Body of pancreas (tissue), 4 donors: ENCODE measurements at regions not wholly inside any gene's neighbourhood (a gene's known extent, or its start where the extent isn't known, plus 50 kb on each side); places are given as distances from the start of the nearest gene placed in this dataset.

Source experiments
- ATAC-seq: fragments of 150-250 bp; one replicate; pipeline ENCODE4 v1.9.1; 2016
- DNase-seq, 4 donors: peaks; one replicate each; pipeline ENCODE4 v3.0.0-alpha.2; 2019
- H3K27ac ChIP-seq, 4 donors: fragments of 200-600 bp; sonication (generic); 1 replicate in 3 of 4; 2 replicates in 1 of 4; pipeline versions ENCODE4 v1.5.1 to v1.6.1; 2016 to 2019; ENCODE audit warnings: mild to moderate bottlenecking in 1 of 4, mixed read lengths in 1 of 4, moderate library complexity in 1 of 4
- H3K27me3 ChIP-seq, 2 donors: fragments of 200-600 bp; sonication (generic); one replicate each; pipeline ENCODE4 v1.6.0; 2016; ENCODE audit warnings: mild to moderate bottlenecking in 1 of 2
- H3K36me3 ChIP-seq, 2 donors: fragments of 200-600 bp; sonication (generic); replicated peaks in 1 of 2; 2 replicates each; pipeline ENCODE4 v1.5.1; 2016; ENCODE audit warnings: low read depth in 2 of 2; ENCODE audit not compliant: insufficient read depth in 1 of 2
- H3K4me1 ChIP-seq: fragments of 200-600 bp; sonication (generic); one replicate; pipeline ENCODE4 v1.6.0; 2016
- H3K4me3 ChIP-seq, 2 donors: fragments of 200-600 bp; sonication (generic); 1 replicate in 1 of 2; 2 replicates in 1 of 2; pipeline ENCODE4 v1.5.1; 2016 to 2019
- H3K9me3 ChIP-seq, 3 donors: fragments of 200-600 bp; sonication (generic); 1 replicate in 2 of 3; 2 replicates in 1 of 3; pipeline ENCODE4 v1.5.1; 2016
- POLR2A ChIP-seq, 3 donors: fragments of 450-650 bp; IDR thresholded peaks; one replicate each; pipeline ENCODE4 v1.6.1; 2016; ENCODE audit warnings: antibody characterized with exemption in 3 of 3, mild to moderate bottlenecking in 2 of 3
- WGBS, 2 donors: methylation state at CpG; one replicate each; pipeline ENCODE4 v1.1.5; 2017; 5-methylcytosine and 5-hydroxymethylcytosine counted together
- intact Hi-C: fragments of 100-400 bp; cut with DNase I; formaldehyde crosslinking; loops from one replicate; pipeline ENCODE4 v1.15.1; 2023
- TF ChIP-seq, protein P1 (sequence below), 7 experiments: fragments of 450-650 bp in 4 of 7; fragments of 200-600 bp in 3 of 7; sonication (generic) in 3 of 7; IDR thresholded peaks; one replicate each; pipeline ENCODE4 v1.5.1; 2016 to 2019; ENCODE audit warnings: antibody characterized with exemption in 7 of 7

- Histone ChIP-seq H3K27ac (no peak overlapping the region), H3K27me3 (no peaks in the 10 kb centered on the region), H3K4me1 (no peaks in the 10 kb centered on the region), H3K36me3 (no peaks in the 10 kb centered on the region), H3K4me3 (no peak overlapping the region), H3K9me3 (no peaks in the 10 kb centered on the region)
- TF ChIP-seq, protein P1, sequence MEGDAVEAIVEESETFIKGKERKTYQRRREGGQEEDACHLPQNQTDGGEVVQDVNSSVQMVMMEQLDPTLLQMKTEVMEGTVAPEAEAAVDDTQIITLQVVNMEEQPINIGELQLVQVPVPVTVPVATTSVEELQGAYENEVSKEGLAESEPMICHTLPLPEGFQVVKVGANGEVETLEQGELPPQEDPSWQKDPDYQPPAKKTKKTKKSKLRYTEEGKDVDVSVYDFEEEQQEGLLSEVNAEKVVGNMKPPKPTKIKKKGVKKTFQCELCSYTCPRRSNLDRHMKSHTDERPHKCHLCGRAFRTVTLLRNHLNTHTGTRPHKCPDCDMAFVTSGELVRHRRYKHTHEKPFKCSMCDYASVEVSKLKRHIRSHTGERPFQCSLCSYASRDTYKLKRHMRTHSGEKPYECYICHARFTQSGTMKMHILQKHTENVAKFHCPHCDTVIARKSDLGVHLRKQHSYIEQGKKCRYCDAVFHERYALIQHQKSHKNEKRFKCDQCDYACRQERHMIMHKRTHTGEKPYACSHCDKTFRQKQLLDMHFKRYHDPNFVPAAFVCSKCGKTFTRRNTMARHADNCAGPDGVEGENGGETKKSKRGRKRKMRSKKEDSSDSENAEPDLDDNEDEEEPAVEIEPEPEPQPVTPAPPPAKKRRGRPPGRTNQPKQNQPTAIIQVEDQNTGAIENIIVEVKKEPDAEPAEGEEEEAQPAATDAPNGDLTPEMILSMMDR (IDR thresholded peaks at IDR 0.05) = no peak
- TF ChIP-seq POLR2A (IDR thresholded peaks at IDR 0.05) = no peak
- no peak for ATAC-seq
- intact Hi-C loops = no loop called here
- DNase-seq = no peak
These were observed 190.8 kb downstream of the SPATA18 start for GRCh38 chr4:52241916-52242315.

GRCh38 chr4:52243367-52243766 is 192.3 kb downstream of the SPATA18 start:
- TF ChIP-seq, protein P1 (IDR thresholded peaks at IDR 0.05) = no peak
- TF ChIP-seq POLR2A (IDR thresholded peaks at IDR 0.05) = no peak
- no peaks in the 10 kb centered on the region for H3K36me3 ChIP-seq
- H3K9me3 ChIP-seq = no peaks in the 10 kb centered on the region
- no peak overlapping the region for H3K4me3 ChIP-seq
- no peak for ATAC-seq
- no peaks in the 10 kb centered on the region for H3K27me3 ChIP-seq
- no peaks in the 10 kb centered on the region for H3K4me1 ChIP-seq
- no peak overlapping the region for H3K27ac ChIP-seq
- WGBS, 2 donors = 78 to 80% methylated on average over 5 of the region's 5 CpGs
- intact Hi-C loops = no loop called here
- DNase-seq = no peak

- ATAC-seq = no peak
- Histone ChIP-seq H3K36me3 (no peaks in the 10 kb centered on the region), H3K4me1 (no peaks in the 10 kb centered on the region), H3K4me3 (no peak overlapping the region), H3K9me3 (no peaks in the 10 kb centered on the region), H3K27ac (no peak overlapping the region), H3K27me3 (no peaks in the 10 kb centered on the region)
- DNase-seq = no peak
- intact Hi-C loops = no loop called here
- TF ChIP-seq POLR2A (IDR thresholded peaks at IDR 0.05) = no peak
- TF ChIP-seq, protein P1 (IDR thresholded peaks at IDR 0.05) = no peak
- WGBS, 2 donors = 42 to 49% methylated on average over 7 of the region's 7 CpGs
These were observed 193.1 kb downstream of the SPATA18 start for GRCh38 chr4:52244103-52244775.

- WGBS, 2 donors = 33 to 35% methylated on average over 3 of the region's 3 CpGs
- H3K27ac ChIP-seq = no peak overlapping the region
- DNase-seq = no peak
These were observed 193.7 kb downstream of the SPATA18 start for GRCh38 chr4:52244848-52245247.

More at GRCh38 chr4:52244848-52245247, 193.7 kb downstream of the SPATA18 start:
- H3K9me3 ChIP-seq = no peaks in the 10 kb centered on the region
- no peak overlapping the region for H3K4me3 ChIP-seq
- TF ChIP-seq, protein P1 (IDR thresholded peaks at IDR 0.05) = no peak
- TF ChIP-seq POLR2A (IDR thresholded peaks at IDR 0.05) = no peak
- H3K27me3 ChIP-seq = no peaks in the 10 kb centered on the region
- intact Hi-C loops = no loop called here
- no peaks in the 10 kb centered on the region for H3K4me1 ChIP-seq
- no peak for ATAC-seq
- no peaks in the 10 kb centered on the region for H3K36me3 ChIP-seq
